Common myeloid progenitor, CD34-positive (primary cell): ENCODE measurements at regions not wholly inside any gene's neighbourhood (a gene's known extent, or its start where the extent isn't known, plus 50 kb on each side); places are given as distances from the start of the nearest gene placed in this dataset.
"Not testable (repeated sequence)": the region's sequence is repeated elsewhere in the genome, so short reads cannot be mapped to it uniquely, and the experiment has no call there.

Source experiments
- CTCF ChIA-PET: fragments of 350-600 bp; sonication (Branson Sonifier 250); formaldehyde crosslinking; loops from one replicate; lab custom pipeline; 2021; ENCODE audit warnings: antibody characterized with exemption; lab: Charles Lee
- POLR2A ChIA-PET: fragments of 350-600 bp; sonication (Branson Sonifier 250); formaldehyde crosslinking; loops from one replicate; lab custom pipeline; 2021; ENCODE audit warnings: antibody characterized with exemption; lab: Charles Lee
- DNase-seq, 3 donors: peaks; one replicate each; pipeline versions ENCODE4 v3.0.0 to v3.0.0-alpha.2; 2013
- H3K27ac ChIP-seq, 2 experiments: 1 replicate in 1 of 2; 2 replicates in 1 of 2; pipeline ENCODE4 v1.7.0; 2013; ENCODE audit warnings: inconsistent platforms in 2 of 2, low read length in 2 of 2, mild to moderate bottlenecking in 2 of 2, low read depth in 1 of 2, moderate library complexity in 1 of 2; ENCODE audit not compliant: severe bottlenecking in 2 of 2, insufficient read depth in 1 of 2, poor library complexity in 1 of 2
- H3K27me3 ChIP-seq, 5 experiments: replicated peaks in 2 of 5; 1 replicate in 3 of 5; 2 replicates in 2 of 5; pipeline versions ENCODE4 v1.6.1 to v1.7.0; 2013; ENCODE audit warnings: low read length in 4 of 5, mild to moderate bottlenecking in 2 of 5, moderate library complexity in 2 of 5, inconsistent platforms in 1 of 5; ENCODE audit not compliant: insufficient read depth in 5 of 5, control insufficient read depth in 4 of 5
- H3K36me3 ChIP-seq, 4 experiments: 1 replicate in 2 of 4; 2 replicates in 2 of 4; pipeline versions ENCODE4 v1.6.1 to v1.7.0; 2013; ENCODE audit warnings: low read length in 3 of 4, control low read depth in 1 of 4, mild to moderate bottlenecking in 1 of 4; ENCODE audit not compliant: control insufficient read depth in 4 of 4, insufficient read depth in 4 of 4
- H3K4me1 ChIP-seq, 4 experiments: 1 replicate in 3 of 4; 2 replicates in 1 of 4; pipeline versions ENCODE4 v1.6.1 to v1.7.1; 2013; ENCODE audit warnings: low read length in 3 of 4, mild to moderate bottlenecking in 3 of 4, control low read depth in 1 of 4, inconsistent platforms in 1 of 4, moderate library complexity in 1 of 4; ENCODE audit not compliant: control insufficient read depth in 4 of 4, insufficient read depth in 4 of 4; ENCODE audit errors: control extremely low read depth in 1 of 4
- H3K4me3 ChIP-seq, 7 experiments: 1 replicate in 4 of 7; 2 replicates in 3 of 7; pipeline versions ENCODE4 v1.5.1 to v1.7.0; 2013; ENCODE audit warnings: mild to moderate bottlenecking in 7 of 7, low read length in 6 of 7, moderate library complexity in 6 of 7, inconsistent platforms in 2 of 7, low read depth in 2 of 7, control low read depth in 1 of 7; ENCODE audit not compliant: insufficient read depth in 4 of 7, control insufficient read depth in 1 of 7; ENCODE audit errors: extremely low read depth in 1 of 7
- H3K9me3 ChIP-seq, 5 experiments: 1 replicate in 4 of 5; 2 replicates in 1 of 5; pipeline versions ENCODE4 v1.6.1 to v1.7.1; 2013; ENCODE audit warnings: low read length in 4 of 5, mild to moderate bottlenecking in 2 of 5, inconsistent platforms in 1 of 5, low read depth in 1 of 5, moderate library complexity in 1 of 5; ENCODE audit not compliant: control insufficient read depth in 4 of 5, insufficient read depth in 2 of 5; ENCODE audit errors: control extremely low read depth in 1 of 5
- WGBS: methylation state at CpG from one replicate; pipeline ENCODE4 v1.1.5; 2013; ENCODE audit not compliant: insufficient coverage; 5-methylcytosine and 5-hydroxymethylcytosine counted together

GRCh38 chr7:114183311-114184088 is 231.1 kb upstream of the FOXP2 start:
- Histone ChIP-seq H3K4me1 (no peaks in the 10 kb centered on the region), H3K27ac (no peak overlapping the region), H3K27me3 (no peaks in the 10 kb centered on the region), H3K9me3 (no peaks in the 10 kb centered on the region), H3K36me3 (no peaks in the 10 kb centered on the region), H3K4me3 (no peak overlapping the region)
- POLR2A ChIA-PET: no interaction called here
- CTCF ChIA-PET: no interaction called here
- DNase-seq: no peak
- WGBS: no CpG with 5 or more reads among the region's 3 CpGs

GRCh38 chr7:114182837-114183236 is 231.8 kb upstream of the FOXP2 start:
- no peak for DNase-seq
- Histone ChIP-seq H3K9me3 (no peaks in the 10 kb centered on the region), H3K4me1 (no peaks in the 10 kb centered on the region), H3K27me3 (no peaks in the 10 kb centered on the region), H3K36me3 (no peaks in the 10 kb centered on the region), H3K4me3 (no peak overlapping the region), H3K27ac (no peak overlapping the region)
- ChIA-PET POLR2A (no interaction called here), CTCF (no interaction called here)
- WGBS: no CpG with 5 or more reads among the region's 1 CpG

DNA sequence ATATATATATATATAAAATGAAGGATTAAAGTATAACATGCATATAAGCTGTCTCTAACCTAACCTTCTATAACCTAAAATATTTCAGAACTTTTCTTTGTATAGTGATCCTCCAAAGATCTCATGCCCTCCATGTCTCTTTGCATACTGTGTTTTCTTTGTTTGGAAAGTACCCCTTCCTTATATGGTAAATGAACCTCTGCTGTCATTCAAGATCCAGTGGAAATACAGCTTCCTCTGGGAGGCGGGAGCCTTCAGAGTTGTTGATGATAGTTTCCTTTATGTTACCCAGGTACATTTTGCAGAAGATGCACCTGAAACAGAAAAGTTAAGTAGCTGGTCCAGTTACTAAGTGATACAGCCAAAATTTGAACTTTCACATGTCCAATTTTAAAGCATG is 233.3 kb upstream of the FOXP2 start:
- WGBS: 100% methylated on average over 1 of the region's 1 CpG
- no peaks in the 10 kb centered on the region for H3K27me3 ChIP-seq
- ChIA-PET CTCF (no interaction called here), POLR2A (no interaction called here)
- DNase-seq: no peak
- H3K9me3 ChIP-seq: no peaks in the 10 kb centered on the region
- H3K27ac ChIP-seq: no peak overlapping the region
- no peaks in the 10 kb centered on the region for H3K36me3 ChIP-seq
- H3K4me1 ChIP-seq: no peaks in the 10 kb centered on the region
- H3K4me3 ChIP-seq: no peak overlapping the region

- H3K36me3 ChIP-seq: no peaks in the 10 kb centered on the region
- no peak overlapping the region for H3K4me3 ChIP-seq
- ChIA-PET CTCF (no interaction called here), POLR2A (no interaction called here)
- no peak overlapping the region for H3K27ac ChIP-seq
- no peaks in the 10 kb centered on the region for H3K4me1 ChIP-seq
- DNase-seq: no peak
- H3K9me3 ChIP-seq: no peaks in the 10 kb centered on the region
- no peaks in the 10 kb centered on the region for H3K27me3 ChIP-seq
These were observed 233.9 kb upstream of the FOXP2 start for GRCh38 chr7:114180556-114181266.

GRCh38 chr7:114175125-114175524 is 239.5 kb upstream of the FOXP2 start:
- no peak for DNase-seq
- Histone ChIP-seq H3K4me3 (no peak overlapping the region), H3K36me3 (no peaks in the 10 kb centered on the region), H3K4me1 (no peaks in the 10 kb centered on the region), H3K9me3 (no peaks in the 10 kb centered on the region), H3K27me3 (no peaks in the 10 kb centered on the region), H3K27ac (no peak overlapping the region)
- ChIA-PET CTCF (no interaction called here), POLR2A (no interaction called here)
- 100% methylated on average over 1 of the region's 4 CpGs for WGBS

GRCh38 chr7:114173170-114173890 is 241.3 kb upstream of the FOXP2 start:
- ChIA-PET CTCF (no interaction called here), POLR2A (no interaction called here)
- H3K27ac ChIP-seq: no peak overlapping the region
- no peak for DNase-seq
- no peaks in the 10 kb centered on the region for H3K36me3 ChIP-seq
- H3K27me3 ChIP-seq: no peaks in the 10 kb centered on the region
- no peaks in the 10 kb centered on the region for H3K4me1 ChIP-seq
- no CpG with 5 or more reads among the region's 3 CpGs for WGBS
- no peak overlapping the region for H3K4me3 ChIP-seq
- H3K9me3 ChIP-seq: no peaks in the 10 kb centered on the region

DNA sequence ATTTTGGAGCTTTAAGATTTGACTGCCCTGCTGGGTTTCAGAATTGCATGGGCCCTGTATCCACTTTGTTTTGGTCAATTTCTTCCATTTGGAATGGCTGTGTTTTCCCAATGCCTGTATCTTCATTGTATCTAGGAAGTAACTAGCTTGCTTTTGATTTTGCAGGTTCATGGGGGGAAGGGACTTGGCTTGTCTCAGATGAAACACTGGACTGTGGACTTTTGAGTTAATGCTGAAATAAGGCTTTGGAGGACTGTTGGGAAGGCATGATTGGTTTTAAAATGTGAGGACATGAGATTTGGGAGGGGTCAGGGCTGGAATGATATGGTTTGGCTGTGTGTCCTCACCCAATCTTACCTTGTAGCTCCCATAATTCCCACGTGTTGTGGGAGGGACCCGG is 245.2 kb upstream of the FOXP2 start:
- WGBS: no CpG with 5 or more reads among the region's 2 CpGs
- CTCF ChIA-PET: interaction anchor here (0.6 kb wide), 1 partner anchor 393 kb away, joined by 3 read pairs; no protein-coding TSS in a partner anchor
- not testable (repeated sequence) for H3K27me3 ChIP-seq

More for the DNA sequence above, 245.2 kb upstream of the FOXP2 start:
- DNase-seq, H3K9me3 ChIP-seq, POLR2A ChIA-PET, H3K4me1 ChIP-seq, H3K27ac ChIP-seq, H3K36me3 ChIP-seq, H3K4me3 ChIP-seq: not testable (repeated sequence)
